ENCODE measurements at regions not wholly inside any gene's neighbourhood (a gene's known extent, or its start where the extent isn't known, plus 50 kb on each side); places are given as distances from the start of the nearest gene placed in this dataset.
"Not testable (repeated sequence)": the region's sequence is repeated elsewhere in the genome, so short reads cannot be mapped to it uniquely, and the experiment has no call there.

DNA sequence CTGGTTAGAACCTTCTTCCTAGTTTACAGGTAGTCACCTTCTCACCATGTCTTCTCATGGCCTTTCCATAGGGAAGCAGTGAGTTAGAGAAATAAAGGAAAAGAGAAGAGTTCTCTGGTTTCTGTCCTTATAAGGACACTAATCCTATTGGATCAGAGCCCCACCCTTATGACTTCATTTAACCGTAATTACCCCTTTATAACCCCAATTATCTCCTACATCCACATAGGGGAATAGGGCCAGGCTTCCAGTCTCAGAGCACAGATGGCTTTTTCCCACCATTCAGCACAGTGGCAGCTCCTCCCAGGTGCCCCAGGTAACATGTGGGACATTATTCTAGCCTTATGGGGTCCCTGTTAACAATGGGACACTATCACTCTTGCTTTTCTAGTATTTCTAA lies 602.9 kb downstream of the RPIA start:
- DNase-seq (ENCODE audit: low read depth, low spot score): not testable (repeated sequence)

DNA sequence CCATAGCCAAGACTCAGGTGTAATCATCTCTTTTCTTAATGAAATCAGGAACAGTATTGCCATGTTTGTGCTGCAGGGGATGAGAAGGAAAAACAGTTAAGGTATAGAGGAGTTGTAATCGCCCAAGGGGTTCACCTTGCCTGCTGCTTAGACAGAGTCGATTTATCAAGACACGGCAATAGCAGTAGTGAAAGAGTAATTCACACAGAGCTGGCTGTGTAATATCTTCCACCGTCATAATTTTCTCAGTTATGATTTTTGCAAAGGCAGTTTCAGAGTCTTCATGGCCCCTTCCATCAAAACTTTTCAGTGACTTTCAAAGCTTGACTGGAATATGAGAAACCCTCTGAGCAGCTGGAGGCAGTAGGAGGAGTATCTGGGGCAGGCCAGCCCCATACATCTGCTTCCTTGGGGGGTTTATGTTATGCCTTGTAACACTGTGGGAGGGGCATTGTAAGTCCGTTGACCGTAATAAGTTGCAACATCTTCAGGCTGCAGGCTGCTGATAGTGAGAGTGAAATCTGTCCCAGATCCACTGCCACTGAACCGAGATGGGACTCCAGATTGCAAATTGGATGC lies 605.4 kb downstream of the RPIA start:
- not testable (repeated sequence) for DNase-seq (ENCODE audit: low read depth, low spot score)

DNA sequence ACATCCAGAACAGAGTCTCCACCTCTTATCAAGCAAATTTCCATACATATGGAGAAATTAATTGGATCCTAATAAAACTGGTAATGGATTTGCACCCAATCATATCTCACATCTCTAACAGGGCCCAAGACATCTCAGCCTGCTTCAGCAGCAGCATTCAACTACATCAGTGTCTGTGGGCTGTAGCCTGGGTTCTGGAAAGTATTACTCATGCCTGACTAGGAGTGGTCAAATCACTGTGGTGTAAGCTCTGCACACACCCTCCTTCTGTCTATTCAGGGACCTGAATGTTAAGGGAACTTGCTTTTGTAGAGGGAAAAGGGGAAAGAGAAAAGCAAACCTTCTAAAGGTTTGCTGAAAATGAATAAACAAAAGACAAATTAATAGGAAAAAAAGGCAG lies 607.7 kb downstream of the RPIA start:
- DNase-seq (ENCODE audit: low read depth, low spot score): not testable (repeated sequence)

DNA sequence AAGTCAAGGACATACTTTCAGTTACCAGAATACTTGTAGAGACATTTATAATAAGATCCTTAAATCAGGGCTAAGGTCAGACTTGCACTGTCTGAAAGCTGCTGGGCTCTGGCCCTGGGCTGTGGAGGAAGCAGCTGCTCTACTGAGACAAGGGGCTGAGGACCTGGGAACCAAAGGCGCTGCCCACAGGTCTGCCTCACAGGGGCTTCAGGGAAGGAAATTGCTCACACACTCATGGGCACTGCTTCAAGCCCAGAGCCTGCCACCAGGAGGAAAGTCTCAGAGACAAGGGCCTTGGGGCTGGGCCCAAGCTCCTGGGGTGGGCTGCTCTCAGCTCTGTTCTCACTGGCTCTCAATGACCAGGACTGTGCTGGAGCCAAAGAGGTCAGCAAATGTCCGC lies 614.1 kb downstream of the RPIA start:
- DNase-seq (ENCODE audit: low read depth, low spot score): not testable (repeated sequence)

DNA sequence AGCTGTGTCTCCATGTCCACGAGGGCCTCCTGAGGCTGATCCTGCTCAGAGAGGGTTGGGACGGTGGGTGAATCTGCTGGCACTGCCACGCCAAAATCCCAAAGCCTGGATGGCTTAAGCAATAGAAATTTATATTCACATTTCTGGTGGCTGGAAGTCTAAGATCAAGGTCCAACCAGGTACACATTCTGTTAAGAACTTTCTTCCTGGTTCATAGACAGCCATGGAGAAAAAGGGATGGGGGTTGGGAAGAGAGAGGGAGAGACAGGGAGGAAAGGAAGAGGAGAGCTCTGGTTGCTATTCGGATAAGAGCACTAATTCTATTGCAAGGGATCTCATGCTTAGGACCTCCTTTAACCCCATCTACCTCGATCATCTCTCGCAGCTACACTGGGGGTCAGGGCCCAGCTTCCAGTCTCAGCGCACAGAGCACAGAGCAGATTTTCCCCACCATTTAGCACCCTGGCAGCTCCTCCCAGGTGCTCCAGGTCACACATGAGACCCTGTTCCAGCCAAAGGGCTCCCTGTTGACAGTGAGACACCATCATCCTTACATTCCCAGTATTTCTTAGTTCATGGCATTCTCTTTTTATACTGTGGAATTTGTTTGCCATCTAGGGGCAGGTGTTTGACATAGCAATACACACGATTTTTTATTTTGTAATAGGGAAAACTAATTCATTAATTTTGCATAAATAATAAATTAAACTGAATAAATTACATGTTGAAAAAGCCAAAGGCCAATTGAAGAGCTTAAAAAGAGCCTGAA lies 615.6 kb downstream of the RPIA start:
- peak; percentile 0 for DNase-seq (ENCODE audit: low read depth, low spot score)

DNA sequence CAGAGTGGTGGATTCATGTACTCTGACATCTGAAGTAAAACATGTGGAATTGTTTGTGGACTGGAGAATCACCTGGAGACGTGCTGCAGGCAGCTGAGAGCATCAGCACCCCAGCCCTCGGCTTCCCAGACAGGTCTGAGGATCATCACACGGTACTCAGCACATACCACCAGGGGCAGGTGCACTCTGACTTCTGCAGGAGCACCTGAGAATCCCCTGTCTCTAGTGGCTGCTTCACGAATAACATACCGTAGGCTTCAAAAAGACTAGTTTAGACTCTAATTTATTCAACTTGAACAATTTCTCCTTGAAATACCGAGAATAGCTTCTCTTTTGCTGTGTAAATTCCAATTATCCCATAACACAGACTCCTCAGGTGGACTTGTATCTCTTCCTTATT lies 627.5 kb downstream of the RPIA start:
- DNase-seq (ENCODE audit: low read depth, low spot score): not testable (repeated sequence)

DNA sequence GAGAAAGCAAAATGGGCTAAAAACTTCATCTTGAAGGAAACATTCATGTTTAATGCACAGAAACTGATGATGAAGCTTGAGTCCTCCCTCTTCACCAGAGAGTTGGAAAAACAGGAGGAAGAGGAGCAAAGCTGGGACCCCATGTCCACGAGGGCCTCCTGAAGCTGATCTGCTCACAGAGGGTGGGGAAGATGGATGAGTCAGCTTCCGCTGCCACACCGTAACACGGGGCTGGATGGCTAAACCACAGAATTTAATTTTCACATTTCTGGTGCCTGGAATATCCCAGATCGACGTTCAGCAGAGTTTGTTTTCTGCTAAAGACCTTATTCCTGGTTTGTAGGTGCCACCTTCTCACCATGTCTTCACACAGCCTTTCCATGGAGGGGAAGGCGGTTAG lies 634.4 kb downstream of the RPIA start:
- DNase-seq (ENCODE audit: low read depth, low spot score): not testable (repeated sequence)

DNA sequence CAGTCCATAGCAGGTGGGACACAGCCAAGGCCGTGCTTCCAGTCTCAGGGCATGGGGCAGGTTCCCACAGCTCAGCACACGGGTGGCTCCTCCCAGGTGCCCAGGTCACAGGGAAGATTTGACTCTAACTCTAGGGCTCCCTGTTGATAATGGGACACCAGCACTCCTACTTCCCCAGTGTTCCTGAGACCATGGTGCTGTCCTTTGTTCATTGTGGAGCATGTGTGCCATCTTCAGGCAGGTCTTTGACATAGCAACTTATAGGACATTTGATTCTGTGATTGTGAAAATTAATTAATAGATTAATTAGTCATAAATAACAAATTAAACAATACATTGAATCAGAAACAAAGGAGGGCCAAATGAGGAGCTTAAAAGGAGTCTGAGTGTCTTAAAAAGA lies 635.0 kb downstream of the RPIA start:
- DNase-seq (ENCODE audit: low read depth, low spot score): peak; percentile 0

DNA sequence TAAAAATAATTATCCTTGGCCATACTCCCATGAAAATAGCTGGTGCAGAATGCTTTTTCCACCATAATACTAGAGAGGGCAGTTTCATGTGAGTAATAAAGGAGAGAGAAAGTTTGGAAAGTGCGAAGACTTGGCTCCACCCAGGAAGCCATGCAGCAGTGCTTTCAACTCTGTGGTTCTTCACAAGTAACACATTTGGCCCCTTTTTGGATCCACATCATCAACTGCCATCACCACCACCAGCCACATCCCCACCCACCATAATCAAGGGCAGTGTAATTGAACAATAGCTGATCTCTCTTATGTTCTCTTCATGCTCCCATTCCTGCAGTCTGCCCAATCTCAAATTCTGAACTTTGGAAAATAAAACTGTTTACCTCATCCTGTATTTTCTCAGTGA lies 637.3 kb downstream of the RPIA start:
- not testable (repeated sequence) for DNase-seq (ENCODE audit: low read depth, low spot score)
